GM19324 (cell line): ENCODE measurements at regions not wholly inside any gene's neighbourhood (a gene's known extent, or its start where the extent isn't known, plus 50 kb on each side); places are given as distances from the start of the nearest gene placed in this dataset.
"Not testable (repeated sequence)": the region's sequence is repeated elsewhere in the genome, so short reads cannot be mapped to it uniquely, and the experiment has no call there.

Experiments
- ATAC-seq: cut with Tn5 transposase; IDR thresholded peaks from one replicate; pipeline ENCODE4 v1.9.1; 2021; ENCODE audit warnings: mild to moderate bottlenecking, moderate library complexity; ENCODE audit not compliant: unreplicated experiment, low FRiP score

DNA sequence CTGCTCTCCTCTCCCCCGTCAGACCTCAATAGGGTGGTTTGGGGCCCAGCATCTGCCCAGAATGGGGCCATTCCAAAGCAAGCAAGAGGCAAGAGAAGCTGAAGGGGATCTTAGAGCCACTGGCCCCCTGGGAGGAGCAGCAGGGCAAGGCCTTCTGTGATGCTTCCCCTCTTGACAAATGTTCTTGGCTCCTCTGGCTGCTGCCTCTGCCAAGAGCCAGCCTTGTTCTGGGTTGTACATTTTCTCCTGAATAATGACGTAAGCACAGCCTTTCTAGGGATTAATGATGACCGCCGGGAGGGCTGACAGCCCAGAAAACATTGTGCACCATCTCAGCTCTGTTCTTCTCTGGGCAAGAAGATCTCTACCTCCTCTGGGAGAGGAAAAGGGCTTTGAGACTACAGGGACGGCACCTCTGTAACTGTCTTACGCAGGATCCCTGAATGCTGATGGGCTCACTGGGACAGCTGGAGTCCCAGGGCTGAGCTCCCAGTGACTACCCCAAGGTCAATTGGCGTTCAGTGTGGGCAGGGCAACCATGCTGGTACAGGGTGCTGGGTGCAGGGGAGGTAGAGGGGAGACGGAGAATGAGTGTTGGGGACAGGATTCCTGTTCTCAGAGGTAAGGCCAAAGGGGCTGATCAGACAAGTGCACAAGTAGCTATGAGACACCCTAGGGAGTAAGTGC is 253.3 kb downstream of the FAM43A start:
- no peak for ATAC-seq

DNA sequence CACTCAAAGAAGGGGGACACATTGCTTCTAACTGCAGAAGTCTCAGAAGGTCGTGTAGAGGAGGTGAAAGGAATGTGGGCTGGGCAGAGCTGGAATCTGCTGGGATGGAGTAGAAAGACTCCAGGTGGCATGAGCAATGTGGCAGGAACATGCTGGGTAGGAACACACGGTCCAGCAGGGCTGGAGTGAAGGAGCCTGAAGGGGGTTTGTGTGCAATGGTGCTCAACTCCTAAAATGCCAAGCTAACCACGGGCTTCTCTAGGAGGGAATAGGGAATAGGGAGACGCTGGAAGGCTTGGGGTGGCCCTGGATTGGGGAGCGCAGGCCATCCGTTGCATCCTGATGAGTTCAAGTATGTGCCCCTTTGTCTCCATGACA is 253.8 kb downstream of the FAM43A start:
- no peak for ATAC-seq

DNA sequence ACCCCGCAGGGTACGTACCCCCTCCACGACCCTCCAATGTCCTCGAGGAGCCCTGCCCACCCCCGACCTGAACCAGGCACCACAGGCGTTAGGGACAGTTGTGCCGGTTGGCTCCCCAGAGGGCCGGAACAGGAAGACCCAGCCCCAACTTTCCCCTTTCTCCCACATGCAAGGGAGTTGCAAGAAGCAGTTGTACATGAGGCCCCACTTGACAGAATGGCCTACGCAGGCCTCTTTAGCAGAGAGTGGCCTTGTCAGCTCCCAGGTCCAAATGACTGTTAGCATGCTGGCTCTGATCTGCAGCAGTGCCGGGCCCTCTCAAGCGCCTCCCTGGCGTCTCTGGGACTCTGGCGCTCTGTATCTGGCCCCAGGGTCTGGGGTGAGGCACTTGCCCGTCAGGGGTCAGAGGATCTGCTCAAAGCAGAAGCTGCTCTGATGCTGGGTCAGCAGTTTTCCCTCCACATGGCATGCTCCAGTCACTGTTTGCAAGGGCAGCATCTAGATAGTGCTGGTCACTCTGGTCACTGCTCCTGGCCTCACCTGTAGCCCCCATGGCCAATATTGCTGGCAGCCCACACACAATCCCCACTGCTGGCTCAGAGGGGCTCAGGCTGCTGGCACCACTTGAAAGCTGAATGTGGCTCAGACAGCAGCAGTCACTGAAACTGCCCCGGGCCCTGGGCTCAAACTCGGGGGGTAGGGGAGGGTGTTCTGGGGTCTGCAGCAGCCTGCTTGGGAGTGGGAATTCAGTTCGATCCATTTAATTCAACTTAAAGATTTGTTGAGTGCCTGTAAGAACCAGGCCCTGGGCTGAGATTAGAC is 254.5 kb downstream of the FAM43A start:
- ATAC-seq, result no peak

DNA sequence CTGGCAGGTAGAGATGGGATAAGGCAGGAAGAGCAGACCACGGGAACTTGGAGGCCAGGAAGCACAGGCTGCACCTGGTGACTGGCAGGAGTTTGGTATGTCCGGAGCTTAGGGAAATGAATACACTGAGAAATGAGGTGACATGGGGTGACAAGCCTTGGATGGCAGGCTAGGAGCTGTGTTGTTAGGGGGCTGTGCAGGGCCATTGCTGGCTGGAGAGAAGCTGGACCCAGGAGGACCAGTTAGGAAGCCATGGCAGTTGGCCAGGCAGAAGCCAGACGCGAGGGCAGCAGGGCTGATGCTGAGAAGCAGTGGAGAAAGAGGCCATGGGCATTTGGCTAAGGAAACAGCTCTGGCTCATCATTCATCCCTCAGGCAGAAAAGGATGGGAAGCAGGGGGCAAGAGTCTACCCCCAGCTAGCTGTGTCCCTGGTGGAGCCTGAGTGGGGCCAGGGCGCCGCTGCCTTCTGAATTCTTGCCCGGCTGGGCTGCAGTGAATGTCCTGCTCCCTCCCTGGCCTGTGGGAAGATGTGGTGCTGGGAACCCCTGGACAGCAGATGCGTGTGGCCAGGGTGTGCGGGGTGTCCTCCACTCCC is 255.8 kb downstream of the FAM43A start:
- no peak for ATAC-seq

DNA sequence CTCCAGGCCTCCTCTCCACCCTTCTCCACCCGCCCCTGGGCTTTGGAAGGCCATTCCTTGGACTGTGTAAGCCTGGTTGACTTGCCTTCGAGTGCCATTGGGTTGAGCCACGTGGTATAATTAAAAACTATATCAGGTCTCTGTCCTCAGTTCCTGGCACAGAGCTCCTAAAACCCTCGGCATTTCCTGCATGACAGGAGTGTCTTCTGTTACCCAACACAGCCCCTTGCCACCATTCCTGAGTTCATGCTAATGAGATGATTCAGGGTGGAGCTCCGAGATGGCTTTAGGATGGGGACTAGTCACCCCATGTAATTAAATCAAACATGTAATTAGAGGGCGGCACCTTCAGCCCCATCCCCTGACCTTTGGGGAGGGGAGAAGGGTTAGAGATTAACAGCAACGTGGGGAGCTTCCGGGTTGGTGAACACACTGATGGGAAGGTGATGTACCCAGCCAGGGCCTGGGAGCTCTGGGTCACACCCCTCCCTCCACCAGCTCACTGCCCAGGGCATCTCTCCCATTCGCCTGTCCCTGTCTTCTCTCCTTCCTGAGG is 256.4 kb downstream of the FAM43A start:
- no peak for ATAC-seq

DNA sequence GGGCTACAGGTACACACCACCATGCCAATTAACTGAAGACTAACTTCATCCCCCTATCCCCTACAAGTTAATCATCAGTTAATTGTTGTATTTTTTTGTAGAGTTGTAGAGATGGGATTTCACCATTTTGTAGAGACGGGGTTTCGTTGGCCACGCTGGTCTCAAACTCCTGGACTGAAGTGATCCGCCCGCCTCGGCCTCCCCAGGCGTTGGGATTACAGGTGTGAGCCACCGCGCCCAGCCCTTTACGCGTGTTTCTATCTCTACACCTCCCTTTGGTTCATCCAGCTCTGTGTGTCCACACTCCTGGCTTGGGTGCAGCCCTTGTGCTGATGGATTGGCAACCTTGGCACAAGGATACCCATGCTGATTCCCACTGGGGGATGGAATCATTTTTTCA is 258.8 kb downstream of the FAM43A start:
- ATAC-seq, result no peak

DNA sequence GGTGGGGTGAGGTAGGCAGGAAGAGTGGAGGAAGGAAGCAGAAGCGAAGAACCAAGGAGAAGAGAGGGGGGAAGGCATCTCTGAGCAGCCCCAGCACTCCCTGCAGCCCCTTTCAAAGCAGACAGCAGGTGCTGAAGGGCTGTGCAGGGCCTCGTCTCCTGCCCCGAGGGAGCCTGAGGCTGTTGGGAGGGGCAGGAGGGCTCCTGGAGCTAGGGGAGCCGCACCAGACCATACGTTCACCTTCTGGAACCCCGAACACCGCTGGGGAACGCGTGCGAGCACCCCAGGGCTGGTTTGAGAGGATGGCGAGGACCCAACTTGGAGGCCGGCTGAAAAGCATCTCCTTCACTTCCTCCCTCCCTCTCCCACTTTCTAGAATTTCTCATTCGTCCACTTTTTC is 259.8 kb downstream of the FAM43A start:
- ATAC-seq, result no peak

DNA sequence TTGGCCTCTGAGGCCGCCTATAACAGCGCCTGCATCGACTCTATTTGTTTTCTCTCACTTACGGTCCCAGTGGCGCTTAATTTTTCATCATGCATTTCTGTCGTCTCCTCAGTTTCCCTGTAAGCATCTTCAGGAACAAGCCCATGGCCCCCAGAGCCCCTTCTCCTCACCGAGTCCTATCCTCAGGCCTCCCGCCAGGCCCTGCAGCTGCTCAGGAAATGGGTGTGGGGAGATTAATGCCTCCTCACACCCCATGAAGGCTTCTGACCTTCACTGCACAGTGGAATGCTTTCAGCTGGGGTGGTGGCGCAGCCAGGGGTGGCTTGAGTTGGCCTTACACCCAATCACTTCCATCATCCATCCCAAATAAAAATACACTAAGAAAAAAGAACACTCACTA is 260.4 kb downstream of the FAM43A start:
- no peak for ATAC-seq

DNA sequence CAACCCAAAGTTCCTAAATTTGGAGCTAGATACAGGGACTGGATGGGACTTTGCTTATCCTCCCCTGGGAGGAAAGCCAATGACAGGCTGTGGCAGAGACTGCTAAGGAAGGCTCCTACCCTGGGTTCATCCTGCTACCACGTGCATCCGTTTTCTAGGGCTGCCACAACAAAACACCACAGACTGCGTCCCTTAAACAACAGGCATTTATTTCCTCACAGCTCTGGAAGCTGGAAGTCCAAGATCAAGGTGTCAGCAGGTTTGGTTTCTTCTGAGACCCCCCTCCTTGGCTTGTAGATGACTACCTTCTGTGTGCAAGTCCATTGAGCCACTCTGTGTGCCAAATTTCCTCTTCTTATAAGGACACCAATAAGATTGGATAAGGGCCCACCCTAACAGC is 263.9 kb downstream of the FAM43A start:
- ATAC-seq, result no peak

DNA sequence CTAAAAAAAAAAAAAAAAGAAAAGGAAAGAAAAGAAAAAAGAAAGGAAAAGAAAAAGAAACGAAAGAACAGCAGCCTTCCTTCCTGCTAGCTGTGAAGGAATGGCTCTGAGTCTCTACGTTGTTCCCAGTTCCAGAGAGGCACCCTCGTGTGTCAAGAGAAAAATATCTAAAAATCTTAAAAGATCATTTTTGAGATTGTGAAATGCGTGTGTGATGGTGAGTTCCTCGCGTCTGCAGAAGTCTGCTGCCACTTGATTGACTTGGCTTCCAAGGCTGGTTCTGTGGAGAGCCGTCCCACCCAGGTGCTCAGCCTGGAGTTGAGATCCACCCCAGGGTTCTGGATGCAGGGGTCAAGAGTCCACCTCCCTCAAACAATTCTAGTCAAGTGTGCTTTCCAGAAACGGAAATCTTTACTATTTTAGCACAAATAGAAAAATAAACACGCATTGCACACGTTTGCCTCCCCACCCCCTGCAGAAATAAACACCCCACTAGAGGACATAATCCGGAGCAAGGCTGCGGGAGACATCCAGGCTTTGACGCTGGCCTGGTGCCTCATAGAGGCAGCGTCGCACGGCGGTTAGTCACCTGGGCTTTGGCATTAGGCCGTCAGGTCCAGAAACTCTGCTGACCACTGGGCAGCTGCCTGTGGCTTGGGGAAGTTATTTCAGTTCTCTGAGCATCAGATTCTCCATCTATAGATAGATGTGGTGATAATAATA is 265.4 kb downstream of the FAM43A start:
- ATAC-seq, result no peak

DNA sequence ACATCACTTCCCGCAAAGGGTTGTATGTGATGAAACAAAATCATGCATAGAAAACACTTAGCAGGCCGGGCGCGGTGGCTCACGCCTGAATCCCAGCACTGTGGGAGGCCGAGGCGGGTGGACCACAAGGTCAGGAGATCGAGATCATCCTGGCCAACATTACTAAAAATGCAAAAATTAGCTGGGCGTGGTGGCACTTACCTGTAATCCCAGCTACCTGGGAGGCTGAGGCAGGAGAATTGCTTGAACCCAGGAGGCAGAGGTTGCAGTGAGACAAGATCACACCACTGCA is 265.9 kb downstream of the FAM43A start:
- ATAC-seq, result not testable (repeated sequence)

DNA sequence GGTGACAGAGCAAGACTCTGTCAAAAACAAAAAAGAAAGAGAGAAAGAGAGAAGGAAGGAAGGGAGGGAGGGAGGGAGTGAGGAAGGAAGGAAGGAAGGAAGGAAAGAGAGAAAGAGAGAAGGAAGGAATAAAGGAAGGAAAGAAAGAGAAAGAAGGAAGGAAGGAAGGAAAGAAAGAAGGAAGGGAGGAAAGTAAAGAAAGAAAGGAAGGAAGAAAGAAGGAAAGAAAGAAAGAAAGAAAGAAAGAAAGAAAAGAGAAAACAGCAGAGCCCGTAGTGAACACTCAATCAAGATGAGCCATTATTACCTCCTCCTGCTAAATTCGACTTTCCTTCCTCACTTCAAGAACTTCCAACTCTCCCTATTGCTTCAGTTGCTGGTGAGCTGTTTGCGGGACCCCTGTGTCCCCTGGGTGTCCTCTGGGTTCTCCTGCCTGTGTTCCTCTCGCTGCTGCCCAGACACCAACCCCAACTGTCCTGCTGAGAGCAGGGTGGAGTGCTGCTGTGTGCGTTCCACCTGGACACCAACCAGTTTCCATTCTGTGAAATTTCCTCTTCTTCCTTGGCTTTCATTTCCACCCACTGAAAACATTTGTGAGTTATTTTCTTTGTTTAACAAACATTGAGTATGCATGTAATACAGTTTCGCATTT is 266.4 kb downstream of the FAM43A start:
- ATAC-seq, result no peak

DNA sequence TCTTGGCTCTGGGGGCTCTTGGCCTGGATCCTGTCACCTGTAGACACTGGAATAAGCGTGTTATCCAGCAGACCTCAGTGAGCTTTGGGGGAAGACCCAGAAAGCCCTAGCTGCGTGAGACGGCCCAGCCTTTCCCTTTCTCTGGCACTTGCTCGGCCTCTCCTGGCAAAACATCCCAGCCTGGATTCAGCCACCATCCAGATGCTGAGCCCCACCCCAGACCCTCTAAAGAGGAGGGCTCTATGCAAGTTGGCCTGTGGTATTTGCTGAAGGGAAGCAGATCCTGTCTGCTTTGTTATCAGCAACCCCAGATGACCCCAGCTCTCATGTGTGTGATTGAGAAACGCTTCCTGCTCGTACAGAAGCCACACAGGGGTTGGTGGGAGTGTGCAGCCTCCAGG is 267.2 kb downstream of the FAM43A start:
- no peak for ATAC-seq

DNA sequence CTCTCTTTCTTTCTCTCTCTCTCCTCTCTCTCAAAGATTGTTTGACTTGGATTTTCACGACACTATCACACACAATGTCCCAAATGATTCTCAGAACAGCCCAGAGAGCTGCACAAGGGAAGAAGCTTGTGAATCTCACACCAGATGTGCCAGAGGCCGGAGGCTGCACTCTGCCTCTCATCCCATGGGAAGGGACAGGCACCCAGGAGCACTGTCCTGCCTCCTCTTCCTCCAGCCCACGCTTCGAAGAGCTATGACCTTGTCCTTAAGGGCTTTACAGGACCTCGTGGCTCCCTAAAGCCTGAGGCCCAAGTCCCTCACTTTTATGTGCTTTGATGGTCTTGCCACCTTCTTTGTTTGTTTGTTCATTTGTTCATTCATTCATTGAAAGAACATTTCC is 267.6 kb downstream of the FAM43A start:
- ATAC-seq, result no peak

DNA sequence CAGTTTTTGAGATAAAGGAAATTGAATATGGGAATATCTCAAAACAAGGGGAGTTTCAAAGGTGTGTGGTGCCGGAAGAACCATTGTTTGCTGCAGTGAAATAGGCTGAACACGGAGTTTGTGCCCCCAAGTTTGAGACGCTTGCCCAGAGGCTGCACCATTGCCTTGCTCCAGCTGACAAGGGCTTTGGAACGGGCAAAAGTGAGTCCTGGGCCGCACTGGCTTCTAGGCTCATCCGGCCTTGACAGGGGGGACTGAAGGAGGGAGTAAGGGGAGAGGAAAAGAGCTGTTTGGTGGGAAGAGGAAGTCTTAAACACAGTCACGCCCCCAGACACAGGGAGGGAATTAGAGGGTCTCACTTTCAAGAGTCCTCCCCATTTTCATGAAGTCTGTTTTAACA is 269.9 kb downstream of the FAM43A start:
- no peak for ATAC-seq

DNA sequence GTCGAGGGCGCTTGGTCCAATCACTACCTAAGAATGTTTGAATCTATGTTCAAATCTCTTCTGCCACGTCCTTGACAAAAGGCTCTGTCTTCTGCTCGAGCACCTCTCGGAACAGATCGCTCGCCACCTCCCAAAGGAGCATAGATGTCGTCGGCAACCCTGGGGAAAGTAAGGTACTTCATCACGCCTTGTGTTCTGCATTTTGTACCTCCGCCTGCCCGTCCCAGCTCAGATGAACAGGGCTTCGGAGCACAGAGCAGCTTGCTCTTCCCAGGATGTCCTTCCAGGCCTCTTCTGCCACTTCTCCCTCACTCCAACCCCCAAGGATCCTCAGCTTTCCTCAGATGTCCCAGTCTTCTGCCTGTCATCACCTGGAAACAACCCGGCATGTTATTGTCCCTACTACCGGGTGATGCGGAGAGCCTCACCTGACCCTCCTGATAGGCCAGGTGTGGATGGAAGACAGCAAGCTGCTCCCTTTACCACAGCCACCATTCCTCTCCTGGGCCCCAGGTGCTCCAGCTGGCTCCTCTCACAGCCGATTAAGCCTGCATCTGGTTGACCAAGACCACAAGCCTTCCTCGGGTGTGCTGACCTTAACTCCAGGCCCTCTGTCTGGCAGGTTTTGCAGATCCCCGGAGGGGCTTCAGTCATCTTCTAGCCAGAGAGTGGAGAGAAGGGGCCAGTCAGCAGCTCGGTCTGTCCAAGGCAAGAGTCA is 270.5 kb downstream of the FAM43A start:
- no peak for ATAC-seq

DNA sequence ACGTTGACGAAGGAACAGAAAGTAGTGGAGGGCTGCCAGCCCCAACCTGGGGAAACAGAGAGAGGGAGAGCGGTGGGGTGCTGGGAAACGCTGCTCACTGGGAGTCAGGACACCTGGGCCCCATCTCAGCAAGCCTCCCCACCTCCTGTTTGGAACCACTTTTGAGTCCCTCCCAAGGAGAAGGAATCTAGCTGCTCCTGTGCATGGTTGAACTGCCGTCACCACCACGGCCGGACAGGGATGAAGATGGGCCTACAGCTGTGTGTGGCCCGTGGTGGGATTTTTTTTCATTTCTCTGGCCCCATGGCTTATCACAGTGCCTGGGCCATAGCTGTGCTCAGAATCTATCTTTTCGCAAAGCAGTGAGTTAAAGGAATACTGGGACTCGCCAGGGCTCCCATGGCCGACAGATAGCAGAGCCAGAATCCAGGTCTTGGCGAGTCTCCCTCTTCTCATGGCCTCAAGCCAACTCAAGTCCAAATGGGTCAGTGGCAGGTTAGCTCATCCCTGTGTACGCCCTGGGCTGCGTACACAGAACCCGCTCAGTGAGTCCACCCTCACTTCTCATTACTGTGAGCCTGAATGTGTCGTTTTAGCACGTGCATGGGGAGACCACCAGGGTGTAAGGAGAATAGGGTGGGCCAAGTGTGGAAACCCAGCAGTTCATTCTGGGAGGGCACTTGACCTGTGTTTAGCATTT is 271.2 kb downstream of the FAM43A start:
- no peak for ATAC-seq

DNA sequence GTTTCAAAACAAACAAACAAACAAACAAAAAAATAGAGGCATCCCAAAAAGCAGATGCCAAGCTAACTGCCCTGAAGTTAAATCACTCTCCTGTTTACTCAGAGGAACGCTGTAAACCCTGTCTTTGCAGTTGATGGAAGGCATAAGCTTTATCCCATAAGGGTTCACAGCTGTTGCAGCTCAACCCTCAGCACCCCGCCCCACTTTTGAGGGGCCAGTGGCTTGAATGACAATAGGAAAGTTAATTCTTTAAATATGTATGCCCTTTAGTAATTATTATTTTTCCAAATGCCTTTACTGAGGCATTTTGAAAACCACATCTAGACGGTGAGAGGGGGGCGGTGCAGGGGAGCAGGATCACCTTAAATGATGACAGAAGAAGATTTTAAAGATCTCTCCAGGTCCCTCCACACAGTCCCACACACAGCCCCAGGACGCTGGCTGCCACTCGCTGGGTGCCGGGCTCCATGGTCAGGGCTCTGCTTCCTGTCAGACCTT is 272.1 kb downstream of the FAM43A start:
- no peak for ATAC-seq

DNA sequence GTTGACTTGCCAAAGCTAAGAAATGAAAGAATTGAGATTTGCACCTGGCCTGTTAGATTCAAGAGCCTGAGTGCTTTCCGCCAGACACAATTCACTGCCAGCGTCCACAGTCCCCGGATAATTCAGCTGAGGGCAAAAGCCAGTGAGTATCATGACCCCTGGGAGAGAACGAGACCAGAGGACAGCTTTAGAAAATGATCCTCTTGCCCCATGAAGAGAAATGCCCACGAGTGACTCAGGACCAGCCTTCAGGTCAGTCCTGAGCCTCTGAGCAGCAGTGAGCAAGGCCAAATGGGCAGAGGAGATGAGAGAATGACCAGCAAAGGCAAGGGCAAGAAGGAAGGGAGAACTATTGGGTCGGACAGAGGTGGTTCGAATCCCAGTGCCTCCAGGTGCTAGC is 273.5 kb downstream of the FAM43A start:
- ATAC-seq, result no peak
